Iris pigment epithelial cell (primary cell): ENCODE measurements at regions not wholly inside any gene's neighbourhood (a gene's known extent, or its start where the extent isn't known, plus 50 kb on each side); places are given as distances from the start of the nearest gene placed in this dataset.
A peak's percentile ranks its signal among the peaks of the same experiment; 100 is the strongest.
"Not testable (repeated sequence)": the region's sequence is repeated elsewhere in the genome, so short reads cannot be mapped to it uniquely, and the experiment has no call there.

Experiments used
- DNase-seq: peaks from one replicate; pipeline ENCODE4 v3.0.0-alpha.2; 2011; ENCODE audit warnings: low read depth

- not testable (repeated sequence) for DNase-seq
Observed at GRCh38 chr6:120930500-120930899, 403.8 kb downstream of the TBC1D32 start.

GRCh38 chr6:120924214-120924613 is 410.1 kb downstream of the TBC1D32 start:
- no peak for DNase-seq

- no peak for DNase-seq
Observed at GRCh38 chr6:120918137-120918536, 416.1 kb downstream of the TBC1D32 start.

GRCh38 chr6:120916844-120917243 is 417.4 kb downstream of the TBC1D32 start:
- no peak for DNase-seq

GRCh38 chr6:120913486-120913885 is 420.8 kb downstream of the TBC1D32 start:
- DNase-seq, result no peak

- DNase-seq, result no peak
Observed at GRCh38 chr6:120908767-120909166, 425.5 kb downstream of the TBC1D32 start.

- no peak for DNase-seq
Observed at GRCh38 chr6:120903836-120904235, 430.4 kb downstream of the TBC1D32 start.

- DNase-seq, result no peak
Observed at GRCh38 chr6:120899932-120900331, 434.3 kb downstream of the TBC1D32 start.

GRCh38 chr6:120894077-120894476 is 440.2 kb downstream of the TBC1D32 start:
- no peak for DNase-seq

GRCh38 chr6:120876931-120877330 is 457.3 kb downstream of the TBC1D32 start:
- no peak for DNase-seq

GRCh38 chr6:120876424-120876823 is 457.9 kb downstream of the TBC1D32 start:
- DNase-seq, result no peak

GRCh38 chr6:120875900-120876299 is 458.4 kb downstream of the TBC1D32 start:
- no peak for DNase-seq

- DNase-seq, result no peak
Observed at GRCh38 chr6:120874422-120874821, 459.9 kb downstream of the TBC1D32 start.

- no peak for DNase-seq
Observed at GRCh38 chr6:120873125-120873865, 461.0 kb downstream of the TBC1D32 start.

- no peak for DNase-seq
Observed at GRCh38 chr6:120872262-120872578, 462.1 kb downstream of the TBC1D32 start.

GRCh38 chr6:120871416-120872261 is 462.6 kb downstream of the TBC1D32 start:
- no peak for DNase-seq

GRCh38 chr6:120869397-120869796 is 464.9 kb downstream of the TBC1D32 start:
- peak; percentile 6 for DNase-seq

GRCh38 chr6:120857422-120857821 is 476.9 kb downstream of the TBC1D32 start:
- DNase-seq, result no peak

GRCh38 chr6:120854583-120854982 is 479.7 kb downstream of the TBC1D32 start:
- no peak for DNase-seq

GRCh38 chr6:120853489-120853888 is 480.8 kb downstream of the TBC1D32 start:
- DNase-seq, result no peak

- no peak for DNase-seq
Observed at GRCh38 chr6:120852293-120852849, 481.9 kb downstream of the TBC1D32 start.

- peak; percentile 3 for DNase-seq
Observed at GRCh38 chr6:120826253-120826652, 508.0 kb downstream of the TBC1D32 start.

GRCh38 chr6:120816794-120817193 is 517.5 kb downstream of the TBC1D32 start:
- DNase-seq, result no peak
